HL-60 (cell line): ENCODE measurements at regions not wholly inside any gene's neighbourhood (a gene's known extent, or its start where the extent isn't known, plus 50 kb on each side); places are given as distances from the start of the nearest gene placed in this dataset.

Experiments used
- CTCF ChIP-seq: IDR thresholded peaks from one replicate; pipeline ENCODE4 v1.5.1; 2011; ENCODE audit warnings: low read length, control low read depth, inconsistent platforms; ENCODE audit not compliant: insufficient read depth
- GABPA ChIP-seq: IDR thresholded peaks from 2 replicates; pipeline ENCODE4 v1.6.1; 2012; ENCODE audit warnings: low read depth

DNA sequence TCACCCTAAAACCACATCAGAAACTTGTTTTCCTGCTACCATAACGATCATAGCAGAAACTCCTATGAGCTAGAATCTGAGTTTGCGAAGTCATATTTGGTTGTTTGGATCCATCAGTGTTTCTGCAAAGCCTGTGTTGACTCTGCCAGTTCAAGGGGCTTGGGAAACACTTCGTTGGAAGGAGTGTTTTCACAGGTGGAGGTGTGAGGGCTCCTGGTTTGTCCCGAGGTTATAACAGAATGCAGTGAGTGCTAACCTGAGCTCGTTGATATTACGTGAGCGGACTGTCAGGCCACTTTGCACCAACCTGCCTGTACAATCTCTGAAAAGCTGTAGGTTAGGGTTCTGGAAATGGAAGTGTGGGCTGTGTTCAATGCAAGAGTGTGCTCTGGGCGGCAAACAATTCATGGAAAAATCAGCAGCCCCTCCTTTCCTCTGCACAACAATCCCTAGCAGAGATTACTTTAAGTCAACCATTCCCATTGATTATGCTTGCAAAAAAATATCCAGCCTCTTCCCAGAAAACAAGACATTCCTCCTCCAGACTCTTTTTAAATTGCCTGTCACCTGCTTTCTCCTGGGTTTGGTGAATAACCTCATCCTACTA is 622.0 kb downstream of the TYW1 start:
- TF ChIP-seq CTCF (no peak), GABPA (no peak)
